Epidermal melanocyte (primary cell): ENCODE measurements at regions not wholly inside any gene's neighbourhood (a gene's known extent, or its start where the extent isn't known, plus 50 kb on each side); places are given as distances from the start of the nearest gene placed in this dataset.
A peak's percentile ranks its signal among the peaks of the same experiment; 100 is the strongest.

Experiments
- DNase-seq: peaks from one replicate; pipeline ENCODE4 v3.0.0; 2011; ENCODE audit warnings: low spot score; ENCODE audit not compliant: insufficient read length

GRCh38 chr10:105988848-105989247 lies 1175.7 kb downstream of the SORCS1 start:
- DNase-seq: no peak

DNA sequence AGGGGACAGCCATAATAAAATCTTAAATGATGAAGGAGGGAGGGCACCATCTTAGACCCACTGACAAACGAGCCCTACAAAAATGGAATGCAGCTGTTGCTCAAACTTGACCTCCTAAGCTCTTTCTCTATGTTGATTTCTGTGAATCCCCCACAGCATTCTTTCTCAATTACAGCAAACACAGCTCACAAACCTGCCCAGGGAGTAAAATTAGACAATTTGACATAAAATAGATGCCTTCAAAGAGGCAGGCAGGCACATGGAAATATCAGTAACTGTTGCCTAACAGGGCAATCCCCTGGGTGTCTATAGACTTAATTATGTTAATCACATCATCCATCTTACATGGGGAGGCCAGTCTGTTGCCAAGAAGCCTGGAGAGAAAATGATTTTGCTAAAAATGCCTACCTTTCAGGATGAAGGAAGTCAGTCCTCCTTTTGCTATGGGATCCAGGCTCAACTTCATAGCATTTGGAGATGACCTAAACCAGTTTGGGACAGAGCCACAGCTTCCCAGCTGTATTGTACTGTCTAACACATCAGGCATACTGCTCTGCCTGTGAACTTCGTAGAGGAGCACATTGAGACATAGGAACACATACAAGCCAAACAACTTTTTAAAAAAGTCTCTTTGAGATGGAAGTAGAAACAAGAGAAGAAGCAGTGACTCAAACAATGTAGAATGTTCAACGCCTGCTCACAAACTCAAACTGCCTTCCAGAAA lies 1177.4 kb downstream of the SORCS1 start:
- DNase-seq: no peak

- DNase-seq: no peak
Measured at GRCh38 chr10:105986486-105986885, 1178.0 kb downstream of the SORCS1 start.

GRCh38 chr10:105982735-105983134 lies 1181.8 kb downstream of the SORCS1 start:
- DNase-seq: no peak

DNA sequence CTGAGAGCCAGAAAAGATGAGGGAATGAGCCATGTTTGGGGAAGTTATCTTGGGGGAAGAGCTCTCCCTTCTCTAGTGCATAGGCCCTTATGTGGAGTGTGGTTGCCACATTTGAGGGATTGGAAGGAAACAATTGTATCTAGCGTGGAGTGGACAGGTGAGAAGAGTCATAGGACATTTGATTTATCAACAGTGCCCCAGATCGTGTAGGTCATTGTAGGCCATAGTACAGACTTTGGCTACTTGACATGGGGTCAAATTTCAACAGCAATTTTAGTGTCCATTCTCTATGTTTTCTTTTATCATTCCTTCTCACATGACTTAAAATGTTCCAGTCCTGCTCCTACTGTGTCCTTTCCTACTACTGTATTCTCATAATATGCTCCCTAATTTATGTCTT lies 1182.8 kb downstream of the SORCS1 start:
- no peak for DNase-seq

GRCh38 chr10:105974803-105975456 lies 1189.6 kb downstream of the SORCS1 start:
- DNase-seq: peak; percentile 39

GRCh38 chr10:105973902-105974301 lies 1190.6 kb downstream of the SORCS1 start:
- DNase-seq: no peak

DNA sequence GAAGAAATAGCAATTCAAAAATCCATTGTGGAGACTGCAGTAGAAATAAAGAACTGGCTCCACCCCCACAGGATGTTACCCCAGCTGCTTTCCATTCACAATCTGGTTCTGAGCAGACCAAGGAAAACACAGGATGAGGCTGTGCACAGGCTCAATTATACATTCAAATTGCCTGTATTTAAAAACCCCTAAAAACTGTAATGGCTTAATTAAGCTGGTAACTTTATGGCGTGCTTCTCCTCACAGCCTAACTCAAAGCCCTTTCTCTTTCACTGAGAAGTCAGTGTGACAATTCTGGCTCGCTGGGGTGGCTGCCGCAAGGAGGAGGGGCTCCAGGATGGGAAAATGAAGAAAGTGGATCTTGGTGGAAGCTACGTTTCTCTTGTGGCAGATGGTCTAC lies 1191.1 kb downstream of the SORCS1 start:
- DNase-seq: no peak

DNA sequence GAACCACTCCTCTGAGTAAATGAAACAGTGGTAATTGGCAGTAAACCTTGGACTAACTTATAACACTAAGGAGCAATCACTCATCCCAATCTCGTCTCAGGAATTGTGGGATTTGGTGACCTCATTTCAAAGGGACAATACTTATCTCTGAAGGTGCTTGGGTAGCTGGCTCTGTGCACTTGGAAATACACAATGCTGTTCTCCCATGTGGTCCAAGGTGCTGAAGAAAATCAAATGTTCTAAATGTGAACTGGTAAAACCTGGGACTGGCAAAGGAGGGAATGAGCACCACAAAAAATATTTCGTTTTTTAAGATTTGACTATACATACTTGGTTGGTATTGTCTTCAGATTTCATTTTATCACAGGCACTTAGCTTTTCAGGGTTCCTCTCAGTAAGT lies 1193.0 kb downstream of the SORCS1 start:
- no peak for DNase-seq

DNA sequence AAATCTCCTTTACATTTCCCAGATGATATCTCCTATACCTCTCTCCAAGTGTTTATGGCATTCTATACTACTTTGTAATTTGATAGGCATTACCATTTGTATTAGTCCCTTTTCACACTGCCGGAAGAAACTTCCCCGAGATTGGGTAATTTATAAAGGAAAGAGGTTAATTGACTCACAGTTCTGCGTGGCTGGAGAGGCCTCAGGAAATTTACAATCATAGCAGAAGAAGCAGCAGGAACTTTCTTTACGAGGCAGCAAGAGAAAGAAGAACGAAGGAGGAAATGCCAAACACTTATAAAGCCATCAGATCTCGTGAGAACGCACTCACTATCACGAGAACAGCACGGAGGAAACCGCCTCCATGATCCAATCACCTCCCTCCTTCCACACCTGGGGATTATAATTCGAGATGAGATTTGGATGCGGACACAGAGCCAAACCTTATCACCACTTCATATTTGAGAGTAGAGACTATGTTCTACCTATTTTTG lies 1194.6 kb downstream of the SORCS1 start:
- DNase-seq: no peak

GRCh38 chr10:105968666-105969065 lies 1195.8 kb downstream of the SORCS1 start:
- DNase-seq: no peak

DNA sequence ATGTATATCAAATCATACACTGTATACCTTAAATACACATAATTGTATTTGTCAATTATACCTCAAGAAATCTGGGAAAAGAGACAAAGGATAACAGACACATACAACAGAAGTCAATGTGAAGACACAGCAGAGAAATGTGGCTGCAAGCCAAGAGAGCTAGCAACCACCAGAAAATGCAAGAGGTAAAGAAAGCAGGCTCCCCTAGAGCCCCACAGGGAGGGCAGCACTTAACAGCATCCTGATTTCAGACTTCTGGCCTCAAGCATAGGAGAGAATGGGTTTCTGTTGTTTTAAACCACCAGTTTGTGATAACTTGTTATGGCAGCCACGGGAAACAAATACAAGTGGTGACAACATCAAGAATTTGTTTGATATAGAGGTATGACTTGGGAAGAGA lies 1197.2 kb downstream of the SORCS1 start:
- DNase-seq: no peak

DNA sequence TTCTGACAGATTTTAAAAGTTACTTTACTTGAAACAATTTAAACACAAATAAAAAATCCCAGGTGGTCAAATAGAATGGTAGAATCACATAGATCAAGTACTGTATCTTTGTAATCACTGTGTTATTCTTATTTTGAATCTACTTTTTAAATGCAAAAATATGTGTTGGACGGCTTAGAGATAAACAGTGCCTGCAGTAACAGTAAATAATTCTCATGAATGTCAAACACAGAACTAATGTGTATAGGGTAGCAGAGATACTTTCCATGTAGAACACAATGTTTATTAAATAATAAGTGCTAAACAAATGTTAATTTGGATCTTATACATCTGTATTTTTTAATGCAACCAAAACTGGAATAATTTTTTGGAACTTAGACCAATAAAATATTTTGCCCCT lies 1199.4 kb downstream of the SORCS1 start:
- DNase-seq: no peak

DNA sequence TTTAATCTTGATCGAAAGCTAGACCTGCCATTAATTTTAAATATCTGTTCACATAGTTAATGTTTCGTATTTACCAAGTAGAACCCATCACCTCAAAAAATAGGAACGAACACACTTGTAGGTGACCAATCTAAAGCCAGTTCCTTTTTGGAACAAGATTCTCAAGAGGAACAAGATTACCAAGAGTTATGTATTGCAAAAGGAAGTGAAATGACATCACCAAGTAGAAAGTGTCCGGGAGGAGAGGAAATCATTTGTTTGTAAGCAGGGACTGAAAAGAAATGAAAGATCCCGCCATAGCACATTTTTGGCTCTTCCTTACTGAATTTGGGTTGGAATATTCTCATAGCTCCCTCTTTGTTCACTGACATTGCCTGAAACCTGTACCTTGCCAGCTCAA lies 1200.5 kb downstream of the SORCS1 start:
- no peak for DNase-seq

GRCh38 chr10:105963334-105963884 lies 1201.1 kb downstream of the SORCS1 start:
- no peak for DNase-seq

GRCh38 chr10:105956550-105956949 lies 1208.0 kb downstream of the SORCS1 start:
- no peak for DNase-seq

- no peak for DNase-seq
Measured at GRCh38 chr10:105953861-105954260, 1210.6 kb downstream of the SORCS1 start.

GRCh38 chr10:105953056-105953455 lies 1211.5 kb downstream of the SORCS1 start:
- no peak for DNase-seq

- DNase-seq: no peak
Measured at GRCh38 chr10:105952153-105952552, 1212.4 kb downstream of the SORCS1 start.

GRCh38 chr10:105950410-105950809 lies 1214.1 kb downstream of the SORCS1 start:
- peak; percentile 29 for DNase-seq

GRCh38 chr10:105949721-105950120 lies 1214.8 kb downstream of the SORCS1 start:
- DNase-seq: no peak

DNA sequence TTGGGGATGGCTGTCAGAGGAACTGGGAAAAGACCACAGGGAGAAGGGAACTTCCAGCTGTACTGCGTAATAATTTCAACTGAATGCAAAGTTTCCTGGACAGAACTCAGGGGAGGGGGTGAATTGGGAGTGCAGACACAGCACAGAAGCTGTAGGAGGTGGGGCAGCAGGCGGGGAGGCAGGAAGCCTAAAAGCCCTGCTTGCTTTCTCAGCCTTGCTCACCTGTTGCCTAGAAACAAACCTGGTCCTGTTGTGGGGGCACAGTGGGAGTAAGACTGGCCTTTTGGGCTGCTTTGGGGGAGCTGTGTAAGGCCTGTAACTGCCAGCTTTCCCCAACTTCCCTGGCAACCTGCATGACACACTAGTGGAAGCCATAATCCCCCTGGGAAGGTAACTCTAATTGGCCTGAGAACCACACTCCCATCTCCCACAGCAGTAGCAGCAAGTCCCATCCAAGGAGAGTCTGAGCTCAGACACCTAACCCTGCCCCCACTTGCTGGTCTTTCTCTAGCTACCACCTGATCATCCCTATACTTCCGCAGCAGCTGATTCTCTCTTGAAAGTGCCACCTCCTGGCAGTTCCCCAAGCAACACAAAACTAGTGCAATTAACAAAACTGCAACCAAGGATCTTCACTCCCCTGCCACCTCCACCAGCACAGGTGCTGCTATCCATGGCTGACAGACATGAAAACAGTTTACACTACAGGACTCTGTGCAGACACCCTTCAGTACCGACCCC lies 1239.3 kb downstream of the SORCS1 start:
- DNase-seq: no peak
